Large intestine (tissue), 3 donors: ENCODE measurements at regions not wholly inside any gene's neighbourhood (a gene's known extent, or its start where the extent isn't known, plus 50 kb on each side); places are given as distances from the start of the nearest gene placed in this dataset.
A peak's percentile ranks its signal among the peaks of the same experiment; 100 is the strongest.
"Not testable (repeated sequence)": the region's sequence is repeated elsewhere in the genome, so short reads cannot be mapped to it uniquely, and the experiment has no call there.

Experiments
- DNase-seq, 2 donors: peaks; one replicate each; pipeline versions ENCODE4 v3.0.0 to v3.0.0-alpha.2; 2013
- H3K27ac ChIP-seq: one replicate; pipeline ENCODE4 v1.5.1; 2013; ENCODE audit warnings: low read length
- H3K27me3 ChIP-seq: 2 replicates; pipeline ENCODE4 v1.6.1; 2013; ENCODE audit warnings: low read length; ENCODE audit not compliant: control insufficient read depth, insufficient read depth
- H3K36me3 ChIP-seq: 2 replicates; pipeline ENCODE4 v1.6.1; 2013; ENCODE audit warnings: low read length; ENCODE audit not compliant: control insufficient read depth, insufficient read depth
- H3K4me1 ChIP-seq: one replicate; pipeline ENCODE4 v1.6.1; 2013; ENCODE audit warnings: low read length; ENCODE audit not compliant: control insufficient read depth, insufficient read depth
- H3K4me3 ChIP-seq: one replicate; pipeline ENCODE4 v1.5.1; 2013; ENCODE audit warnings: low read length
- H3K9me3 ChIP-seq: one replicate; pipeline ENCODE4 v1.6.1; 2013; ENCODE audit warnings: mild to moderate bottlenecking, low read depth, low read length, moderate library complexity; ENCODE audit not compliant: control insufficient read depth
- WGBS: methylation state at CpG from one replicate; pipeline ENCODE4 v1.1.5; 2013; ENCODE audit warnings: low lambda C conversion rate; ENCODE audit not compliant: insufficient coverage; 5-methylcytosine and 5-hydroxymethylcytosine counted together

GRCh38 chr4:59455751-59456150 lies 1744.4 kb upstream of the ADGRL3 start:
- Histone ChIP-seq H3K4me3 (no peak overlapping the region), H3K27me3 (no peaks in the 10 kb centered on the region), H3K27ac (no peak overlapping the region), H3K9me3 (peaks cover 2% of the 10 kb centered on the region), H3K36me3 (no peaks in the 10 kb centered on the region), H3K4me1 (no peaks in the 10 kb centered on the region)
- DNase-seq = no peak

- WGBS = 73% methylated on average over 3 of the region's 4 CpGs
- H3K4me3 ChIP-seq = no peak overlapping the region
- no peaks in the 10 kb centered on the region for H3K27me3 ChIP-seq
- H3K4me1 ChIP-seq = no peaks in the 10 kb centered on the region
- DNase-seq = no peak
- H3K36me3 ChIP-seq = no peaks in the 10 kb centered on the region
- H3K9me3 ChIP-seq = no peaks in the 10 kb centered on the region
- H3K27ac ChIP-seq = no peak overlapping the region
Observed at GRCh38 chr4:59457576-59457975, 1742.5 kb upstream of the ADGRL3 start.

GRCh38 chr4:59484944-59485343 lies 1715.2 kb upstream of the ADGRL3 start:
- 0% methylated on average over 1 of the region's 1 CpG for WGBS
- Histone ChIP-seq H3K36me3 (no peaks in the 10 kb centered on the region), H3K27ac (no peak overlapping the region), H3K9me3 (peaks cover 2% of the 10 kb centered on the region), H3K27me3 (no peaks in the 10 kb centered on the region), H3K4me3 (no peak overlapping the region), H3K4me1 (no peaks in the 10 kb centered on the region)
- DNase-seq = no peak

DNA sequence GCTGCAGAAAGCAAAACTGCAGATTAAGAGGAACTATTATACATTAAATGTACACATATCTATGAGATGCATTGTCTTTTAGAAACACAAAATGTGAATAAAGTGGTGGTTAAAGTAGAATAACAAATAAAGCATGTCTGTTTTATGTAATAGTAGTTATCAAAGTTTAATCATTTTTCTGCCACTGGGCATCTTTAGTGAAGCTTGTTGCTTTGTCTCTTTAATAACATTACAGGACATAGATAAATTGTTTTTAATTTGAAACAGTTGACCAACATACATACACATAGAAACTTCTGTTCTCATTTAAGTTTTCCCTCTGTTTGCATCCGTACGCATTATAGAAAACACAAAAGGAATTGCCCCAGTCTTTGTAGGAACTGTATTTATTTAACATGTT lies 1700.0 kb upstream of the ADGRL3 start:
- 95% methylated on average over 2 of the region's 2 CpGs for WGBS
- DNase-seq = no peak
- Histone ChIP-seq H3K27ac (no peak overlapping the region), H3K36me3 (no peaks in the 10 kb centered on the region), H3K4me1 (no peaks in the 10 kb centered on the region), H3K4me3 (no peak overlapping the region), H3K27me3 (no peaks in the 10 kb centered on the region), H3K9me3 (no peaks in the 10 kb centered on the region)

DNA sequence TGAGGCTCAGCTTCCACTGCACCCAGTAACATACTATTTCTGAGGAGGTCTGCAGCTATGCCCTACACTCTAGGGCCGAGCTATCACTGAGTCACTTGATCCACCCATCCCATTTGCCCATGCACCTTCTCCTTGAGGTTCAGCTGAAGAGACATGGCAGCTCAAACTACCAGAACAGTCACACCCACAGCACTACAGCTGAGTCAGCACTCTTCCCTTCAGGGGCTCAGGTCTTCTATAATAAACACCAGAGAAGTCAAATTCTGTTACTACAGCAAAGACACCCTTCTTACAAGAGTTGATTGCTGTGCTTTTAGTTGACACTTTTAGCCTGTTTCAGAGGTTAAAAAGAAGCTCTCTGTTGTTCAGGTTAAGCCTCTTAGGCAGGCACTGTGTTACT lies 1696.4 kb upstream of the ADGRL3 start:
- Histone ChIP-seq H3K4me1 (no peaks in the 10 kb centered on the region), H3K27me3 (no peaks in the 10 kb centered on the region), H3K27ac (no peak overlapping the region), H3K4me3 (no peak overlapping the region), H3K9me3 (no peaks in the 10 kb centered on the region), H3K36me3 (no peaks in the 10 kb centered on the region)
- no CpG with 5 or more reads among the region's 1 CpG for WGBS
- no peak for DNase-seq

DNA sequence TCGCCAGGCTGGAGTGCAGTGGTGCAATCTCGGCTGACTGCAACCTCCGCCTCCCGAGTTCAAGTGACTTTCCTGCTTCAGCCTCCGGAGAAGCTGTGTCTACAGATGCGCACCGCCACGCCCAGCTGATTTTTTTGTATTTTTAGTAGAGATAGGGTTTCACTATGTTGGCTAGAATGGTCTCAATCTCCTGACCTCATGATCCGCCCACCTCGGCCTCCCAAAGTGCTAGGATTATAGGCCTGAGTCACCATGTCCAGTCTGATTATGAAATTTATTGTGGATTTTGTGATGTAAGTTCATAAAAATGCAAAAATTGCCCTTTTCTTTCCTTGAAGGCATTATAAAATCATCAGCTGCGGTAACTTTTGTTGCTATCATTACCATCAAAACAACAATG lies 1688.3 kb upstream of the ADGRL3 start:
- not testable (repeated sequence) for H3K27ac ChIP-seq, H3K36me3 ChIP-seq, H3K9me3 ChIP-seq, DNase-seq, H3K27me3 ChIP-seq, H3K4me3 ChIP-seq, H3K4me1 ChIP-seq
- WGBS = 96% methylated on average over 9 of the region's 11 CpGs

- WGBS = no CpG with 5 or more reads among the region's 2 CpGs
Observed at GRCh38 chr4:59517007-59517406, 1683.1 kb upstream of the ADGRL3 start.

GRCh38 chr4:59518005-59518823 lies 1681.9 kb upstream of the ADGRL3 start:
- Histone ChIP-seq H3K36me3 (no peaks in the 10 kb centered on the region), H3K9me3 (peaks cover 8% of the 10 kb centered on the region), H3K27ac (no peak overlapping the region), H3K27me3 (no peaks in the 10 kb centered on the region), H3K4me3 (no peak overlapping the region), H3K4me1 (no peaks in the 10 kb centered on the region)
- peak in 1 of 2 donors; percentile 20 for DNase-seq
- WGBS = no CpG with 5 or more reads among the region's 22 CpGs

More at GRCh38 chr4:59517007-59517406, 1683.1 kb upstream of the ADGRL3 start:
- Histone ChIP-seq H3K4me1 (no peaks in the 10 kb centered on the region), H3K9me3 (peaks cover 8% of the 10 kb centered on the region), H3K36me3 (no peaks in the 10 kb centered on the region), H3K27me3 (no peaks in the 10 kb centered on the region), H3K27ac (no peak overlapping the region), H3K4me3 (no peak overlapping the region)
- DNase-seq = no peak

GRCh38 chr4:59525885-59526284 lies 1674.2 kb upstream of the ADGRL3 start:
- no peaks in the 10 kb centered on the region for H3K36me3 ChIP-seq
- H3K4me1 ChIP-seq = no peaks in the 10 kb centered on the region
- H3K27me3 ChIP-seq = no peaks in the 10 kb centered on the region
- no peaks in the 10 kb centered on the region for H3K9me3 ChIP-seq
- H3K4me3 ChIP-seq = no peak overlapping the region
- no peak overlapping the region for H3K27ac ChIP-seq
- no peak for DNase-seq

DNA sequence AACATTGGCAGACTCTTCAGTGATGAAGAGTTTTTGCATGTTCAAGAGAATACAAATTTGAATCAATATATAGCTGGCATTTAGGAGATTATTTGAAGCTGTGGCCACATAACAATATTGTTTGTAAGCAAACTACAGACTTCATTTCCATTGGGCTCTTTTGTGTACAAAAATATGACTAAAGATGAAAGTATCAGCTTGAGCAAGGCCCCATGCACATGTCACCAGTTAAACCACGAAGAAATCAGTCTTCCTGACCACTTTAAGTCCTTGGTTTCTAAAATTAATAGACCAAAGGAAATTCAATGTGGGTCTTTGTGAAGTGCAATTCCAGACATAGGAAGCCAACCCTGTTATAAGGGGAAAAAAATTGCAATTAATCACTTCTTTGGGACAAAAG lies 1664.6 kb upstream of the ADGRL3 start:
- no peak for DNase-seq
- H3K27me3 ChIP-seq = no peaks in the 10 kb centered on the region
- H3K4me3 ChIP-seq = no peak overlapping the region
- H3K27ac ChIP-seq = no peak overlapping the region
- no peaks in the 10 kb centered on the region for H3K9me3 ChIP-seq
- no peaks in the 10 kb centered on the region for H3K36me3 ChIP-seq
- WGBS = no CpG with 5 or more reads among the region's 1 CpG
- no peaks in the 10 kb centered on the region for H3K4me1 ChIP-seq

- 100% methylated on average over 1 of the region's 3 CpGs for WGBS
- DNase-seq = no peak
- Histone ChIP-seq H3K9me3 (no peaks in the 10 kb centered on the region), H3K4me1 (no peaks in the 10 kb centered on the region), H3K36me3 (no peaks in the 10 kb centered on the region), H3K27ac (no peak overlapping the region), H3K27me3 (no peaks in the 10 kb centered on the region), H3K4me3 (no peak overlapping the region)
Observed at GRCh38 chr4:59536428-59536827, 1663.7 kb upstream of the ADGRL3 start.
